ENCODE measurements at regions not wholly inside any gene's neighbourhood (a gene's known extent, or its start where the extent isn't known, plus 50 kb on each side); places are given as distances from the start of the nearest gene placed in this dataset.

- TF ChIP-seq, protein P1, sequence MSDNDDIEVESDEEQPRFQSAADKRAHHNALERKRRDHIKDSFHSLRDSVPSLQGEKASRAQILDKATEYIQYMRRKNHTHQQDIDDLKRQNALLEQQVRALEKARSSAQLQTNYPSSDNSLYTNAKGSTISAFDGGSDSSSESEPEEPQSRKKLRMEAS (IDR thresholded peaks at IDR 0.05): no peak
- no peak for TF ChIP-seq MAFK (IDR thresholded peaks at IDR 0.05; ENCODE audit: low read depth, low read length)
- TF ChIP-seq FOSL1 (IDR thresholded peaks at IDR 0.05; ENCODE audit: insufficient read depth, low read depth, low read length): no peak
- no peak for TF ChIP-seq TBP (IDR thresholded peaks at IDR 0.05; ENCODE audit: low read depth, low read length)
- no peak for TF ChIP-seq SUZ12 (IDR thresholded peaks at IDR 0.05; ENCODE audit: low read length)
- TF ChIP-seq, protein P2, sequence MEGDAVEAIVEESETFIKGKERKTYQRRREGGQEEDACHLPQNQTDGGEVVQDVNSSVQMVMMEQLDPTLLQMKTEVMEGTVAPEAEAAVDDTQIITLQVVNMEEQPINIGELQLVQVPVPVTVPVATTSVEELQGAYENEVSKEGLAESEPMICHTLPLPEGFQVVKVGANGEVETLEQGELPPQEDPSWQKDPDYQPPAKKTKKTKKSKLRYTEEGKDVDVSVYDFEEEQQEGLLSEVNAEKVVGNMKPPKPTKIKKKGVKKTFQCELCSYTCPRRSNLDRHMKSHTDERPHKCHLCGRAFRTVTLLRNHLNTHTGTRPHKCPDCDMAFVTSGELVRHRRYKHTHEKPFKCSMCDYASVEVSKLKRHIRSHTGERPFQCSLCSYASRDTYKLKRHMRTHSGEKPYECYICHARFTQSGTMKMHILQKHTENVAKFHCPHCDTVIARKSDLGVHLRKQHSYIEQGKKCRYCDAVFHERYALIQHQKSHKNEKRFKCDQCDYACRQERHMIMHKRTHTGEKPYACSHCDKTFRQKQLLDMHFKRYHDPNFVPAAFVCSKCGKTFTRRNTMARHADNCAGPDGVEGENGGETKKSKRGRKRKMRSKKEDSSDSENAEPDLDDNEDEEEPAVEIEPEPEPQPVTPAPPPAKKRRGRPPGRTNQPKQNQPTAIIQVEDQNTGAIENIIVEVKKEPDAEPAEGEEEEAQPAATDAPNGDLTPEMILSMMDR (IDR thresholded peaks at IDR 0.05; ENCODE audit: control extremely low read depth in 1 of 3, insufficient read depth in 1 of 3, low read depth in 1 of 3, low read length in 3 of 3): no peak
- TF ChIP-seq GTF2F1 (IDR thresholded peaks at IDR 0.05; ENCODE audit: borderline replicate concordance, low read depth, low read length): no peak
- no peak for TF ChIP-seq POLR2A (IDR thresholded peaks at IDR 0.05; ENCODE audit: control extremely low read depth in 1 of 2, low read depth in 2 of 2, low read length in 2 of 2)
- TF ChIP-seq CBX5 (IDR thresholded peaks at IDR 0.05; ENCODE audit: low read depth, low read length): no peak
- no peak for TF ChIP-seq SIRT6 (IDR thresholded peaks at IDR 0.05; ENCODE audit: low read length)
- no peak for TF ChIP-seq EGR1 (IDR thresholded peaks at IDR 0.05; ENCODE audit: borderline replicate concordance, low read depth, low read length)
- TF ChIP-seq KDM4A (IDR thresholded peaks at IDR 0.05; ENCODE audit: low read depth, low read length, severe bottlenecking): no peak
Measured at GRCh38 chr10:111275091-111275490, 198.3 kb downstream of the ADRA2A start.

Data from H1 (cell line).